Adipocyte (in vitro differentiated cells): ENCODE measurements at regions not wholly inside any gene's neighbourhood (a gene's known extent, or its start where the extent isn't known, plus 50 kb on each side); places are given as distances from the start of the nearest gene placed in this dataset.

Experiments used
- DNase-seq: peaks from one replicate; pipeline ENCODE4 v3.0.0-alpha.2; 2015; ENCODE audit warnings: low read depth
- H3K27me3 ChIP-seq: replicated peaks from 2 replicates; pipeline ENCODE4 v1.7.0; 2013; ENCODE audit warnings: mild to moderate bottlenecking, low read length, moderate library complexity; ENCODE audit not compliant: control insufficient read depth, insufficient read depth
- H3K36me3 ChIP-seq: 2 replicates; pipeline ENCODE4 v1.7.0; 2013; ENCODE audit warnings: low read length, mild to moderate bottlenecking, moderate library complexity; ENCODE audit not compliant: control insufficient read depth, insufficient read depth, severe bottlenecking
- H3K4me1 ChIP-seq: 2 replicates; pipeline ENCODE4 v1.7.0; 2013; ENCODE audit warnings: mild to moderate bottlenecking, low read length, moderate library complexity; ENCODE audit not compliant: control insufficient read depth, insufficient read depth
- H3K4me3 ChIP-seq: 2 replicates; pipeline ENCODE4 v1.7.0; 2013; ENCODE audit warnings: mild to moderate bottlenecking, low read length, moderate library complexity
- H3K9ac ChIP-seq: 2 replicates; pipeline ENCODE4 v1.7.0; 2013; ENCODE audit warnings: mild to moderate bottlenecking, low read length, moderate library complexity
- H3K9me3 ChIP-seq: 2 replicates; pipeline ENCODE4 v1.7.0; 2013; ENCODE audit warnings: mild to moderate bottlenecking, low read length, moderate library complexity; ENCODE audit not compliant: control insufficient read depth

- no peaks in the 10 kb centered on the region for H3K9me3 ChIP-seq
- peak; percentile 92 for DNase-seq
- no peak overlapping the region for H3K9ac ChIP-seq
- peaks cover 5% of the 10 kb centered on the region for H3K27me3 ChIP-seq
- no peak overlapping the region for H3K4me3 ChIP-seq
- peaks cover 15% of the 10 kb centered on the region for H3K4me1 ChIP-seq
- H3K36me3 ChIP-seq, result no peaks in the 10 kb centered on the region
Measured at GRCh38 chr1:76006234-76006633, 68.3 kb upstream of the ST6GALNAC3 start.

GRCh38 chr1:76010802-76011201 lies 63.7 kb upstream of the ST6GALNAC3 start:
- Histone ChIP-seq H3K4me1 (peaks cover 8% of the 10 kb centered on the region), H3K4me3 (no peak overlapping the region), H3K9me3 (no peaks in the 10 kb centered on the region), H3K36me3 (no peaks in the 10 kb centered on the region), H3K27me3 (no peaks in the 10 kb centered on the region), H3K9ac (no peak overlapping the region)
- no peak for DNase-seq

- H3K4me1 ChIP-seq, result no peaks in the 10 kb centered on the region
- no peak overlapping the region for H3K4me3 ChIP-seq
- H3K27me3 ChIP-seq, result no peaks in the 10 kb centered on the region
- no peaks in the 10 kb centered on the region for H3K9me3 ChIP-seq
- H3K36me3 ChIP-seq, result no peaks in the 10 kb centered on the region
- DNase-seq, result peak; percentile 23
- H3K9ac ChIP-seq, result no peak overlapping the region
Measured at GRCh38 chr1:76012341-76013205, 62.0 kb upstream of the ST6GALNAC3 start.

- no peak overlapping the region for H3K9ac ChIP-seq
- no peaks in the 10 kb centered on the region for H3K4me1 ChIP-seq
- H3K9me3 ChIP-seq, result no peaks in the 10 kb centered on the region
- peak; percentile 6 for DNase-seq
- no peaks in the 10 kb centered on the region for H3K36me3 ChIP-seq
- no peak overlapping the region for H3K4me3 ChIP-seq
- H3K27me3 ChIP-seq, result peaks cover under 1% of the 10 kb centered on the region
Measured at GRCh38 chr1:76013206-76013581, 61.4 kb upstream of the ST6GALNAC3 start.

- Histone ChIP-seq H3K9me3 (no peaks in the 10 kb centered on the region), H3K36me3 (no peaks in the 10 kb centered on the region), H3K4me1 (no peaks in the 10 kb centered on the region), H3K27me3 (peaks cover 14% of the 10 kb centered on the region), H3K9ac (no peak overlapping the region), H3K4me3 (no peak overlapping the region)
- no peak for DNase-seq
Measured at GRCh38 chr1:76015478-76016103, 59.0 kb upstream of the ST6GALNAC3 start.

- H3K27me3 ChIP-seq, result peaks cover 16% of the 10 kb centered on the region
- no peak overlapping the region for H3K9ac ChIP-seq
Measured at GRCh38 chr1:76018045-76018444, 56.5 kb upstream of the ST6GALNAC3 start.

GRCh38 chr1:76021846-76022245 lies 52.7 kb upstream of the ST6GALNAC3 start:
- Histone ChIP-seq H3K27me3 (peaks cover 16% of the 10 kb centered on the region), H3K4me3 (no peak overlapping the region), H3K9me3 (no peaks in the 10 kb centered on the region), H3K36me3 (no peaks in the 10 kb centered on the region), H3K9ac (no peak overlapping the region), H3K4me1 (no peaks in the 10 kb centered on the region)
- no peak for DNase-seq

More at GRCh38 chr1:76018045-76018444, 56.5 kb upstream of the ST6GALNAC3 start:
- Histone ChIP-seq H3K4me3 (no peak overlapping the region), H3K4me1 (no peaks in the 10 kb centered on the region), H3K9me3 (no peaks in the 10 kb centered on the region), H3K36me3 (no peaks in the 10 kb centered on the region)
- DNase-seq, result peak; percentile 49

GRCh38 chr1:76023669-76024435 lies 50.7 kb upstream of the ST6GALNAC3 start:
- Histone ChIP-seq H3K27me3 (peaks cover 14% of the 10 kb centered on the region), H3K4me1 (no peaks in the 10 kb centered on the region), H3K9ac (no peak overlapping the region), H3K9me3 (no peaks in the 10 kb centered on the region), H3K4me3 (no peak overlapping the region), H3K36me3 (no peaks in the 10 kb centered on the region)
- DNase-seq, result peak; percentile 5
